ENCODE measurements at regions not wholly inside any gene's neighbourhood (a gene's known extent, or its start where the extent isn't known, plus 50 kb on each side); places are given as distances from the start of the nearest gene placed in this dataset.

- H3K27me3 Mint-ChIP-seq = no peaks in the 10 kb centered on the region
- ChIA-PET CTCF (no interaction called here), POLR2A (no interaction called here)
Observed at GRCh38 chr14:87688524-87688923, 304.5 kb downstream of the GALC start.

GRCh38 chr14:87687420-87687819 is 305.6 kb downstream of the GALC start:
- CTCF ChIA-PET = no interaction called here
- H3K27me3 Mint-ChIP-seq = no peaks in the 10 kb centered on the region
- no peaks in the 10 kb centered on the region for H3K36me3 Mint-ChIP-seq (ENCODE audit: low read depth)
- no peak overlapping the region for H3K4me3 Mint-ChIP-seq
- no peak overlapping the region for H3K27ac Mint-ChIP-seq
- H3K4me1 Mint-ChIP-seq = no peaks in the 10 kb centered on the region
- H3K9me3 Mint-ChIP-seq = no peaks in the 10 kb centered on the region
- no peak for DNase-seq
- POLR2A ChIA-PET = no interaction called here

More at GRCh38 chr14:87688524-87688923, 304.5 kb downstream of the GALC start:
- Mint-ChIP-seq H3K4me3 (no peak overlapping the region), H3K4me1 (no peaks in the 10 kb centered on the region), H3K9me3 (no peaks in the 10 kb centered on the region), H3K27ac (no peak overlapping the region), H3K36me3 (ENCODE audit: low read depth) (no peaks in the 10 kb centered on the region)
- DNase-seq = no peak

- Mint-ChIP-seq H3K27ac (no peak overlapping the region), H3K4me3 (no peak overlapping the region), H3K27me3 (no peaks in the 10 kb centered on the region), H3K9me3 (no peaks in the 10 kb centered on the region), H3K4me1 (no peaks in the 10 kb centered on the region), H3K36me3 (ENCODE audit: low read depth) (no peaks in the 10 kb centered on the region)
- no peak for DNase-seq
- ChIA-PET POLR2A (no interaction called here), CTCF (no interaction called here)
Observed at GRCh38 chr14:87686746-87687145, 306.2 kb downstream of the GALC start.

- no peaks in the 10 kb centered on the region for H3K27me3 Mint-ChIP-seq
- H3K4me3 Mint-ChIP-seq = no peak overlapping the region
- H3K4me1 Mint-ChIP-seq = no peaks in the 10 kb centered on the region
- CTCF ChIA-PET = no interaction called here
- POLR2A ChIA-PET = no interaction called here
- no peaks in the 10 kb centered on the region for H3K36me3 Mint-ChIP-seq (ENCODE audit: low read depth)
- H3K9me3 Mint-ChIP-seq = no peaks in the 10 kb centered on the region
- no peak overlapping the region for H3K27ac Mint-ChIP-seq
- DNase-seq = no peak
Observed at GRCh38 chr14:87679866-87680265, 313.1 kb downstream of the GALC start.

- Mint-ChIP-seq H3K4me3 (no peak overlapping the region), H3K27me3 (no peaks in the 10 kb centered on the region), H3K4me1 (no peaks in the 10 kb centered on the region), H3K27ac (no peak overlapping the region), H3K36me3 (ENCODE audit: low read depth) (no peaks in the 10 kb centered on the region), H3K9me3 (no peaks in the 10 kb centered on the region)
- ChIA-PET CTCF (no interaction called here), POLR2A (no interaction called here)
- DNase-seq = no peak
Observed at GRCh38 chr14:87678624-87679023, 314.4 kb downstream of the GALC start.

- Mint-ChIP-seq H3K36me3 (ENCODE audit: low read depth) (no peaks in the 10 kb centered on the region), H3K27me3 (no peaks in the 10 kb centered on the region), H3K4me1 (no peaks in the 10 kb centered on the region), H3K4me3 (no peak overlapping the region), H3K27ac (no peak overlapping the region), H3K9me3 (no peaks in the 10 kb centered on the region)
- no peak for DNase-seq
- ChIA-PET CTCF (no interaction called here), POLR2A (no interaction called here)
Observed at GRCh38 chr14:87676814-87677437, 316.1 kb downstream of the GALC start.

- CTCF ChIA-PET = no interaction called here
Observed at GRCh38 chr14:87667659-87668058, 325.3 kb downstream of the GALC start.

GRCh38 chr14:87656315-87656714 is 336.7 kb downstream of the GALC start:
- Mint-ChIP-seq H3K27ac (no peak overlapping the region), H3K36me3 (ENCODE audit: low read depth) (no peaks in the 10 kb centered on the region), H3K27me3 (peaks cover 2% of the 10 kb centered on the region), H3K4me3 (no peak overlapping the region), H3K9me3 (peaks cover 3% of the 10 kb centered on the region), H3K4me1 (no peaks in the 10 kb centered on the region)
- ChIA-PET POLR2A (no interaction called here), CTCF (no interaction called here)
- no peak for DNase-seq

More at GRCh38 chr14:87667659-87668058, 325.3 kb downstream of the GALC start:
- POLR2A ChIA-PET = no interaction called here
- Mint-ChIP-seq H3K4me1 (no peaks in the 10 kb centered on the region), H3K36me3 (ENCODE audit: low read depth) (no peaks in the 10 kb centered on the region), H3K27ac (no peak overlapping the region), H3K27me3 (no peaks in the 10 kb centered on the region), H3K4me3 (no peak overlapping the region), H3K9me3 (no peaks in the 10 kb centered on the region)
- no peak for DNase-seq

GRCh38 chr14:87652278-87652677 is 340.7 kb downstream of the GALC start:
- CTCF ChIA-PET = no interaction called here
- H3K9me3 Mint-ChIP-seq = peaks cover 12% of the 10 kb centered on the region

GRCh38 chr14:87644689-87645088 is 348.3 kb downstream of the GALC start:
- ChIA-PET POLR2A (no interaction called here), CTCF (no interaction called here)
- DNase-seq = no peak
- Mint-ChIP-seq H3K4me1 (no peaks in the 10 kb centered on the region), H3K27ac (no peak overlapping the region), H3K4me3 (no peak overlapping the region), H3K36me3 (ENCODE audit: low read depth) (no peaks in the 10 kb centered on the region), H3K9me3 (peaks cover 4% of the 10 kb centered on the region), H3K27me3 (no peaks in the 10 kb centered on the region)

More at GRCh38 chr14:87652278-87652677, 340.7 kb downstream of the GALC start:
- no peak for DNase-seq
- Mint-ChIP-seq H3K36me3 (ENCODE audit: low read depth) (no peaks in the 10 kb centered on the region), H3K27ac (no peak overlapping the region), H3K4me3 (no peak overlapping the region), H3K27me3 (peaks cover 2% of the 10 kb centered on the region), H3K4me1 (no peaks in the 10 kb centered on the region)
- POLR2A ChIA-PET = no interaction called here

GRCh38 chr14:87643005-87643404 is 350.0 kb downstream of the GALC start:
- Mint-ChIP-seq H3K27ac (no peak overlapping the region), H3K4me1 (no peaks in the 10 kb centered on the region), H3K9me3 (no peaks in the 10 kb centered on the region), H3K4me3 (no peak overlapping the region), H3K36me3 (ENCODE audit: low read depth) (no peaks in the 10 kb centered on the region), H3K27me3 (no peaks in the 10 kb centered on the region)
- ChIA-PET POLR2A (no interaction called here), CTCF (no interaction called here)
- no peak for DNase-seq

- H3K27me3 Mint-ChIP-seq = no peaks in the 10 kb centered on the region
- CTCF ChIA-PET = no interaction called here
- no peaks in the 10 kb centered on the region for H3K4me1 Mint-ChIP-seq
- H3K36me3 Mint-ChIP-seq (ENCODE audit: low read depth) = no peaks in the 10 kb centered on the region
- DNase-seq = no peak
- POLR2A ChIA-PET = no interaction called here
- no peaks in the 10 kb centered on the region for H3K9me3 Mint-ChIP-seq
- H3K27ac Mint-ChIP-seq = no peak overlapping the region
- H3K4me3 Mint-ChIP-seq = no peak overlapping the region
Observed at GRCh38 chr14:87640553-87640952, 352.4 kb downstream of the GALC start.

GRCh38 chr14:87638196-87638595 is 354.8 kb downstream of the GALC start:
- no peak overlapping the region for H3K27ac Mint-ChIP-seq

GRCh38 chr14:87635442-87635841 is 357.5 kb downstream of the GALC start:
- H3K27ac Mint-ChIP-seq = no peak overlapping the region
- POLR2A ChIA-PET = no interaction called here
- H3K4me3 Mint-ChIP-seq = no peak overlapping the region
- no peaks in the 10 kb centered on the region for H3K9me3 Mint-ChIP-seq
- CTCF ChIA-PET = no interaction called here
- DNase-seq = no peak
- H3K36me3 Mint-ChIP-seq (ENCODE audit: low read depth) = no peaks in the 10 kb centered on the region
- H3K4me1 Mint-ChIP-seq = no peaks in the 10 kb centered on the region
- H3K27me3 Mint-ChIP-seq = no peaks in the 10 kb centered on the region

More at GRCh38 chr14:87638196-87638595, 354.8 kb downstream of the GALC start:
- ChIA-PET POLR2A (no interaction called here), CTCF (no interaction called here)
- no peaks in the 10 kb centered on the region for H3K9me3 Mint-ChIP-seq
- H3K4me3 Mint-ChIP-seq = no peak overlapping the region
- no peaks in the 10 kb centered on the region for H3K27me3 Mint-ChIP-seq
- no peaks in the 10 kb centered on the region for H3K4me1 Mint-ChIP-seq
- H3K36me3 Mint-ChIP-seq (ENCODE audit: low read depth) = no peaks in the 10 kb centered on the region
- no peak for DNase-seq
